ENCODE measurements at regions not wholly inside any gene's neighbourhood (a gene's known extent, or its start where the extent isn't known, plus 50 kb on each side); places are given as distances from the start of the nearest gene placed in this dataset.

GRCh38 chr2:15756011-15756550 lies 164.4 kb downstream of the DDX1 start:
- Histone ChIP-seq H3K27ac (ENCODE audit: low read depth, low read length) (no peak overlapping the region), H3K18ac (ENCODE audit: extremely low read depth, low read length) (no peak overlapping the region), H4K5ac (ENCODE audit: insufficient read length, low read depth, low read length) (no peak overlapping the region), H3K4me1 (replicated peaks in 1 of 4; ENCODE audit: control insufficient read depth in 3 of 4, insufficient read depth in 4 of 4, low read length in 3 of 4) (peaks cover 0 to 3% (median 0%) of the 10 kb centered on the region in 4 experiments; a peak in 1 of 7 replicates), H2AK5ac (ENCODE audit: low read depth, low read length) (no peak overlapping the region), H4K20me1 (replicated peaks in 1 of 2; ENCODE audit: control insufficient read depth in 1 of 2, insufficient read depth in 2 of 2, low read length in 2 of 2) (no peaks in the 10 kb centered on the region), H3K23me2 (ENCODE audit: low read depth, low read length) (no peaks in the 10 kb centered on the region), H3K79me2 (ENCODE audit: control insufficient read depth in 1 of 2, insufficient read depth in 2 of 2, low read length in 2 of 2) (no peaks in the 10 kb centered on the region), H3K23ac (ENCODE audit: insufficient read length) (no peak overlapping the region), H2BK5ac (ENCODE audit: low read depth, low read length) (no peak overlapping the region), H3K27me3 (replicated peaks in 1 of 4; ENCODE audit: control insufficient read depth in 3 of 4, extremely low read depth in 1 of 4, insufficient read depth in 3 of 4, low read length in 3 of 4) (no peaks in the 10 kb centered on the region; a peak in 1 of 7 replicates), H2AFZ (ENCODE audit: low read length) (no peak overlapping the region), H2BK15ac (ENCODE audit: low read length) (no peak overlapping the region), H3K14ac (ENCODE audit: insufficient read length) (no peak overlapping the region), H3K9ac (replicated peaks in 1 of 4; ENCODE audit: extremely low read depth in 1 of 4, low read depth in 3 of 4, low read length in 3 of 4) (no peak overlapping the region), H4K91ac (replicated peaks; ENCODE audit: insufficient read length, low read length) (no peak overlapping the region), H3K9me3 (ENCODE audit: insufficient read depth in 2 of 2, low read depth in 1 of 2, low read length in 1 of 2) (peaks cover 3% of the 10 kb centered on the region in 2 experiments; a peak in 1 of 4 replicates), H2BK120ac (replicated peaks; ENCODE audit: low read depth, low read length) (no peak overlapping the region), H3K4ac (replicated peaks; ENCODE audit: insufficient read length, low read depth, low read length) (no peak overlapping the region), H3K79me1 (ENCODE audit: low read depth, low read length) (no peaks in the 10 kb centered on the region), H2BK20ac (ENCODE audit: low read length) (no peak overlapping the region), H3K56ac (replicated peaks; ENCODE audit: insufficient read length, low read depth, low read length) (no peak overlapping the region), H4K8ac (ENCODE audit: extremely low read depth, insufficient read depth, low read length) (no peak overlapping the region), H2BK12ac (ENCODE audit: low read depth, low read length) (no peak overlapping the region), H3K4me2 (ENCODE audit: insufficient read depth in 1 of 2, low read depth in 2 of 2, low read length in 2 of 2) (no peak overlapping the region), H3K4me3 (ENCODE audit: extremely low read depth in 1 of 4, insufficient read depth in 2 of 4, low read depth in 3 of 4, low read length in 4 of 4) (no peak overlapping the region), H3K36me3 (ENCODE audit: control insufficient read depth in 2 of 4, insufficient read depth in 4 of 4, low read length in 3 of 4) (no peaks in the 10 kb centered on the region)
- FAIRE-seq (no peak), DNase-seq (ENCODE audit: low read depth in 1 of 2, low spot score in 2 of 2) (no peak)
- 85% methylated on average over 2 of the region's 2 CpGs; no CpG with 5 or more reads in 1 of the 2 experiments for WGBS, 2 experiments (ENCODE audit: extremely low coverage in 1 of 2, insufficient coverage in 1 of 2, insufficient read length in 1 of 2, insufficient replicate concordance in 2 of 2, low coverage in 1 of 2, low lambda C conversion rate in 2 of 2, missing lambda C conversion rate in 1 of 2)
- ChIA-PET CTCF (ENCODE audit: partially characterized antibody) (interaction anchor here (0.6 to 1.6 kb wide), 8 partner anchors 8 to 108 kb away, joined by 3 to 8 read pairs (median 4); no protein-coding TSS in a partner anchor), POLR2A (ENCODE audit: partially characterized antibody) (no interaction called here)
- TF ChIP-seq HDAC6 (IDR thresholded peaks at IDR 0.05; ENCODE audit: low read depth, low read length) (no peak), SIRT6 (IDR thresholded peaks at IDR 0.05; ENCODE audit: low read length) (no peak), YY1 (IDR thresholded peaks at IDR 0.05; ENCODE audit: low read depth, low read length) (no peak), NRF1 (IDR thresholded peaks at IDR 0.05; ENCODE audit: low read depth, low read length) (no peak), SRF (IDR thresholded peaks at IDR 0.05; ENCODE audit: low read depth, low read length) (no peak), CBX5 (IDR thresholded peaks at IDR 0.05; ENCODE audit: low read depth, low read length) (no peak), SUZ12 (IDR thresholded peaks at IDR 0.05; ENCODE audit: low read length) (no peak), NANOG (IDR thresholded peaks at IDR 0.05; ENCODE audit: insufficient read depth, low read depth, low read length, poor library complexity, severe bottlenecking) (no peak), SP1 (IDR thresholded peaks at IDR 0.05; ENCODE audit: low read depth, low read length) (no peak), HDAC2 (IDR thresholded peaks at IDR 0.05; ENCODE audit: borderline replicate concordance in 1 of 2, low read depth in 2 of 2, low read length in 2 of 2) (no peak), CTBP2 (IDR thresholded peaks at IDR 0.05; ENCODE audit: borderline replicate concordance, insufficient read depth, insufficient read length, low read length) (no peak), SP2 (IDR thresholded peaks at IDR 0.05; ENCODE audit: low read length) (no peak), TAF7 (optimal IDR thresholded peaks at IDR 0.05; ENCODE audit: borderline replicate concordance, low read depth, low read length) (no peak), KDM4A (IDR thresholded peaks at IDR 0.05; ENCODE audit: low read depth, low read length, severe bottlenecking) (no peak), TAF1 (IDR thresholded peaks at IDR 0.05; ENCODE audit: low read depth, low read length) (no peak)
